GM12872 (cell line): ENCODE measurements at regions not wholly inside any gene's neighbourhood (a gene's known extent, or its start where the extent isn't known, plus 50 kb on each side); places are given as distances from the start of the nearest gene placed in this dataset.

ENCODE experiments used
- CTCF ChIP-seq: IDR thresholded peaks from 3 replicates; pipeline ENCODE4 v1.5.1; 2011; ENCODE audit warnings: low read depth, mild to moderate bottlenecking, low read length, moderate library complexity; ENCODE audit not compliant: insufficient read depth

- TF ChIP-seq CTCF: no peak
These were observed 139.0 kb upstream of the GAS1 start for GRCh38 chr9:87086221-87086818.

- no peak for TF ChIP-seq CTCF
These were observed 139.9 kb upstream of the GAS1 start for GRCh38 chr9:87087197-87087596.

GRCh38 chr9:87088192-87088591 is 140.9 kb upstream of the GAS1 start:
- no peak for TF ChIP-seq CTCF

- TF ChIP-seq CTCF: no peak
These were observed 141.5 kb upstream of the GAS1 start for GRCh38 chr9:87088621-87089365.

GRCh38 chr9:87089506-87089905 is 142.2 kb upstream of the GAS1 start:
- no peak for TF ChIP-seq CTCF

- no peak for TF ChIP-seq CTCF
These were observed 142.6 kb upstream of the GAS1 start for GRCh38 chr9:87089929-87090328.

GRCh38 chr9:87093777-87094176 is 146.5 kb upstream of the GAS1 start:
- no peak for TF ChIP-seq CTCF
